NT2/D1 (cell line): ENCODE measurements at regions not wholly inside any gene's neighbourhood (a gene's known extent, or its start where the extent isn't known, plus 50 kb on each side); places are given as distances from the start of the nearest gene placed in this dataset.

ENCODE experiments used
- DNase-seq: peaks from one replicate; pipeline ENCODE4 v3.0.0-alpha.2; 2011; ENCODE audit warnings: low read depth, low spot score
- H3K27me3 ChIP-seq: 2 replicates; pipeline ENCODE4 v1.6.0; 2011; ENCODE audit warnings: mild to moderate bottlenecking; ENCODE audit not compliant: insufficient read length, insufficient read depth
- H3K36me3 ChIP-seq: 2 replicates; pipeline ENCODE4 v1.6.1; 2011; ENCODE audit warnings: mild to moderate bottlenecking, low read length, mixed read lengths; ENCODE audit not compliant: insufficient read depth, insufficient read length
- H3K4me1 ChIP-seq: 2 replicates; pipeline ENCODE4 v1.5.1; 2011; ENCODE audit not compliant: insufficient read depth, insufficient read length
- H3K4me3 ChIP-seq: 2 replicates; pipeline ENCODE4 v1.5.1; 2011; ENCODE audit warnings: low read depth; ENCODE audit not compliant: insufficient read length
- H3K9ac ChIP-seq: 2 replicates; pipeline ENCODE4 v1.6.0; 2011; ENCODE audit warnings: low read depth; ENCODE audit not compliant: insufficient read length
- H3K9me3 ChIP-seq: 2 replicates; pipeline ENCODE4 v1.5.1; 2011; ENCODE audit warnings: mild to moderate bottlenecking, low read length; ENCODE audit not compliant: insufficient read depth
- SUZ12 ChIP-seq: IDR thresholded peaks from 2 replicates; pipeline ENCODE4 v1.6.1; 2011; ENCODE audit not compliant: insufficient read length, insufficient read depth; ENCODE audit errors: extremely low read depth
- YY1 ChIP-seq: IDR thresholded peaks from 2 replicates; pipeline ENCODE4 v1.6.1; 2011; ENCODE audit not compliant: insufficient read length, insufficient read depth
- ZNF274 ChIP-seq: IDR thresholded peaks from 2 replicates; pipeline ENCODE4 v1.6.1; 2011; ENCODE audit warnings: mild to moderate bottlenecking, low read depth, low read length

GRCh38 chr3:31064021-31064420 is 169.6 kb upstream of the GADL1 start:
- Histone ChIP-seq H3K4me3 (no peak overlapping the region), H3K36me3 (no peaks in the 10 kb centered on the region), H3K9me3 (no peaks in the 10 kb centered on the region; the same call in 1 of the 2 replicates), H3K4me1 (no peaks in the 10 kb centered on the region), H3K27me3 (no peaks in the 10 kb centered on the region), H3K9ac (no peak overlapping the region)
- TF ChIP-seq SUZ12, result no peak
- no peak for TF ChIP-seq ZNF274
- no peak for TF ChIP-seq YY1
- no peak for DNase-seq

- TF ChIP-seq ZNF274, result no peak
- Histone ChIP-seq H3K4me1 (no peaks in the 10 kb centered on the region), H3K27me3 (no peaks in the 10 kb centered on the region)
Measured at GRCh38 chr3:31065765-31066164, 171.3 kb upstream of the GADL1 start.

GRCh38 chr3:31067004-31067403 is 172.5 kb upstream of the GADL1 start:
- Histone ChIP-seq H3K9ac (no peak overlapping the region), H3K27me3 (no peaks in the 10 kb centered on the region), H3K36me3 (no peaks in the 10 kb centered on the region), H3K4me1 (no peaks in the 10 kb centered on the region), H3K4me3 (no peak overlapping the region), H3K9me3 (no peaks in the 10 kb centered on the region; the same call in 1 of the 2 replicates)
- DNase-seq, result no peak
- TF ChIP-seq ZNF274, result no peak
- no peak for TF ChIP-seq SUZ12
- TF ChIP-seq YY1, result no peak

More at GRCh38 chr3:31065765-31066164, 171.3 kb upstream of the GADL1 start:
- H3K4me3 ChIP-seq, result no peak overlapping the region
- no peaks in the 10 kb centered on the region for H3K9me3 ChIP-seq
- DNase-seq, result no peak
- no peaks in the 10 kb centered on the region for H3K36me3 ChIP-seq
- H3K9ac ChIP-seq, result no peak overlapping the region

- H3K4me1 ChIP-seq, result no peaks in the 10 kb centered on the region
- H3K4me3 ChIP-seq, result no peak overlapping the region
- H3K27me3 ChIP-seq, result no peaks in the 10 kb centered on the region
- DNase-seq, result no peak
- H3K36me3 ChIP-seq, result no peaks in the 10 kb centered on the region
- no peak overlapping the region for H3K9ac ChIP-seq
- H3K9me3 ChIP-seq, result peaks cover 20% of the 10 kb centered on the region; the same call in 1 of the 2 replicates
- TF ChIP-seq SUZ12 (no peak), YY1 (no peak), ZNF274 (no peak)
Measured at GRCh38 chr3:31075471-31075870, 181.0 kb upstream of the GADL1 start.

- DNase-seq, result no peak
- H3K9me3 ChIP-seq, result peaks cover 20% of the 10 kb centered on the region; the same call in 1 of the 2 replicates
- H3K36me3 ChIP-seq, result no peaks in the 10 kb centered on the region
- TF ChIP-seq YY1 (no peak), SUZ12 (no peak), ZNF274 (no peak)
- H3K4me1 ChIP-seq, result no peaks in the 10 kb centered on the region
- H3K4me3 ChIP-seq, result no peak overlapping the region
- H3K27me3 ChIP-seq, result no peaks in the 10 kb centered on the region
- no peak overlapping the region for H3K9ac ChIP-seq
Measured at GRCh38 chr3:31075876-31076275, 181.4 kb upstream of the GADL1 start.

GRCh38 chr3:31077021-31077601 is 182.7 kb upstream of the GADL1 start:
- H3K9ac ChIP-seq, result no peak overlapping the region
- H3K27me3 ChIP-seq, result no peaks in the 10 kb centered on the region
- no peaks in the 10 kb centered on the region for H3K4me1 ChIP-seq
- DNase-seq, result no peak
- TF ChIP-seq ZNF274, result no peak
- TF ChIP-seq SUZ12, result no peak
- no peak for TF ChIP-seq YY1
- H3K4me3 ChIP-seq, result no peak overlapping the region
- no peaks in the 10 kb centered on the region for H3K36me3 ChIP-seq
- H3K9me3 ChIP-seq, result peaks cover 20% of the 10 kb centered on the region; the same call in 1 of the 2 replicates

- H3K4me1 ChIP-seq, result no peaks in the 10 kb centered on the region
- DNase-seq, result no peak
- no peak overlapping the region for H3K9ac ChIP-seq
- TF ChIP-seq YY1 (no peak), ZNF274 (no peak), SUZ12 (no peak)
- no peak overlapping the region for H3K4me3 ChIP-seq
- H3K27me3 ChIP-seq, result no peaks in the 10 kb centered on the region
- no peaks in the 10 kb centered on the region for H3K36me3 ChIP-seq
- peaks cover 20% of the 10 kb centered on the region; the same call in 1 of the 2 replicates for H3K9me3 ChIP-seq
Measured at GRCh38 chr3:31077826-31078225, 183.4 kb upstream of the GADL1 start.

GRCh38 chr3:31079689-31080088 is 185.2 kb upstream of the GADL1 start:
- Histone ChIP-seq H3K9ac (no peak overlapping the region), H3K27me3 (no peaks in the 10 kb centered on the region), H3K4me1 (no peaks in the 10 kb centered on the region), H3K36me3 (no peaks in the 10 kb centered on the region), H3K4me3 (no peak overlapping the region), H3K9me3 (peaks cover 8% of the 10 kb centered on the region; the same call in 1 of the 2 replicates)
- no peak for DNase-seq
- TF ChIP-seq YY1 (no peak), SUZ12 (no peak), ZNF274 (no peak)
